Sigmoid colon (tissue), 6 donors: ENCODE measurements at regions not wholly inside any gene's neighbourhood (a gene's known extent, or its start where the extent isn't known, plus 50 kb on each side); places are given as distances from the start of the nearest gene placed in this dataset.

Source experiments
- DNase-seq: peaks from one replicate; pipeline ENCODE4 v3.0.0-alpha.2; 2019
- H3K27ac ChIP-seq, 4 donors: fragments of 200-600 bp; sonication (generic); one replicate each; pipeline ENCODE4 v1.5.1; 2016 to 2019; ENCODE audit warnings: mild to moderate bottlenecking in 1 of 4
- H3K27me3 ChIP-seq, 3 donors: fragments of 200-600 bp; sonication (generic); one replicate each; pipeline ENCODE4 v1.5.1; 2019; ENCODE audit warnings: mild to moderate bottlenecking in 1 of 3
- H3K36me3 ChIP-seq, 4 donors: fragments of 200-600 bp; sonication (generic); one replicate each; pipeline ENCODE4 v1.5.1; 2016 to 2019
- H3K4me1 ChIP-seq, 4 donors: fragments of 200-600 bp; sonication (generic); one replicate each; pipeline ENCODE4 v1.5.1; 2017 to 2019
- H3K4me3 ChIP-seq, 4 donors: fragments of 200-600 bp; sonication (generic); one replicate each; pipeline ENCODE4 v1.5.1; 2017 to 2019; ENCODE audit warnings: mild to moderate bottlenecking in 2 of 4, moderate library complexity in 1 of 4
- H3K9me3 ChIP-seq, 4 donors: fragments of 200-600 bp in 3 of 4; sonication (generic) in 3 of 4; one replicate each; pipeline versions ENCODE4 v1.5.1 to v1.6.1; 2013 to 2019
- EP300 ChIP-seq, 4 donors: sonication (generic); formaldehyde crosslinking; IDR thresholded peaks; one replicate each; pipeline ENCODE4 v1.6.1; 2017; ENCODE audit warnings: antibody characterized with exemption in 4 of 4
- POLR2A ChIP-seq, 2 donors: fragments of 450-650 bp; IDR thresholded peaks; one replicate each; pipeline ENCODE4 v1.6.1; 2016; ENCODE audit warnings: antibody characterized with exemption in 2 of 2, mild to moderate bottlenecking in 2 of 2, moderate library complexity in 2 of 2
- POLR2AphosphoS5 ChIP-seq, 4 donors: sonication (generic); formaldehyde crosslinking; IDR thresholded peaks; one replicate each; pipeline ENCODE4 v1.6.1; 2017; ENCODE audit warnings: antibody characterized with exemption in 4 of 4
- WGBS, 2 donors: extraction: QIAGEN DNeasy Blood & Tissue Kit; methylation state at CpG; one replicate each; pipeline ENCODE4 v1.1.7; 2013; 5-methylcytosine and 5-hydroxymethylcytosine counted together
- intact Hi-C: fragments of 100-400 bp; cut with DNase I; formaldehyde crosslinking; loops from one replicate; pipeline ENCODE4 v1.15.1; 2023
- TF ChIP-seq, protein P1 (sequence below), 4 experiments: fragments of 450-650 bp in 3 of 4; fragments of 200-600 bp in 1 of 4; IDR thresholded peaks; one replicate each; pipeline ENCODE4 v1.5.1; 2016 to 2019; ENCODE audit warnings: antibody characterized with exemption in 4 of 4, mild to moderate bottlenecking in 3 of 4, moderate library complexity in 2 of 4
- donor health status: healthy with polysubstance abuse.
- donor health status: healthy.

DNA sequence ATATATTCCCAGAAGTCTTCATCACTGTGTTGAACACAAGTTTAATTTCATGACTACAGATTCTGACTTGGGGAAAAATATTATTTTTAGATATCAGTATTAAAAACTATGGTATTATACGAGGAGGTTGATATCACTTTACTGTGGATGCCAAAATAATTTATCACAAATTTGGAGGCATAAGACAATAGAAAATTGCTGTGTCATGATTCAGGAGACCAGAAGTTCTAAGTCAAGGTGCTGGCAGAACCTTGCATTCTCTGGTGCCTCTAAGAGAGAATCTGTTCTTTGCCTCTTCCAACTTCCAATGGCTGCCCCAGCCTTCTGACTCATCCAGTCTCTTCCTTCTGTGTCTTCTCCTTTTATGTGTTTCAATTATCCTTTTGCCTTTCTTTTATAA lies 325.0 kb upstream of the CNTN4 start:
- Histone ChIP-seq H3K27ac (no peak overlapping the region), H3K36me3 (no peaks in the 10 kb centered on the region), H3K27me3 (no peaks in the 10 kb centered on the region), H3K4me3 (no peak overlapping the region), H3K4me1 (no peaks in the 10 kb centered on the region), H3K9me3 (no peaks in the 10 kb centered on the region)
- TF ChIP-seq, protein P1, sequence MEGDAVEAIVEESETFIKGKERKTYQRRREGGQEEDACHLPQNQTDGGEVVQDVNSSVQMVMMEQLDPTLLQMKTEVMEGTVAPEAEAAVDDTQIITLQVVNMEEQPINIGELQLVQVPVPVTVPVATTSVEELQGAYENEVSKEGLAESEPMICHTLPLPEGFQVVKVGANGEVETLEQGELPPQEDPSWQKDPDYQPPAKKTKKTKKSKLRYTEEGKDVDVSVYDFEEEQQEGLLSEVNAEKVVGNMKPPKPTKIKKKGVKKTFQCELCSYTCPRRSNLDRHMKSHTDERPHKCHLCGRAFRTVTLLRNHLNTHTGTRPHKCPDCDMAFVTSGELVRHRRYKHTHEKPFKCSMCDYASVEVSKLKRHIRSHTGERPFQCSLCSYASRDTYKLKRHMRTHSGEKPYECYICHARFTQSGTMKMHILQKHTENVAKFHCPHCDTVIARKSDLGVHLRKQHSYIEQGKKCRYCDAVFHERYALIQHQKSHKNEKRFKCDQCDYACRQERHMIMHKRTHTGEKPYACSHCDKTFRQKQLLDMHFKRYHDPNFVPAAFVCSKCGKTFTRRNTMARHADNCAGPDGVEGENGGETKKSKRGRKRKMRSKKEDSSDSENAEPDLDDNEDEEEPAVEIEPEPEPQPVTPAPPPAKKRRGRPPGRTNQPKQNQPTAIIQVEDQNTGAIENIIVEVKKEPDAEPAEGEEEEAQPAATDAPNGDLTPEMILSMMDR (IDR thresholded peaks at IDR 0.05), result no peak
- TF ChIP-seq EP300 (IDR thresholded peaks at IDR 0.05), result no peak
- TF ChIP-seq POLR2AphosphoS5 (IDR thresholded peaks at IDR 0.05), result no peak
- no peak for TF ChIP-seq POLR2A (IDR thresholded peaks at IDR 0.05)
- intact Hi-C loops, result no loop called here
- WGBS, 2 donors, result 81 to 83% methylated on average over 1 of the region's 1 CpG
- no peak for DNase-seq

DNA sequence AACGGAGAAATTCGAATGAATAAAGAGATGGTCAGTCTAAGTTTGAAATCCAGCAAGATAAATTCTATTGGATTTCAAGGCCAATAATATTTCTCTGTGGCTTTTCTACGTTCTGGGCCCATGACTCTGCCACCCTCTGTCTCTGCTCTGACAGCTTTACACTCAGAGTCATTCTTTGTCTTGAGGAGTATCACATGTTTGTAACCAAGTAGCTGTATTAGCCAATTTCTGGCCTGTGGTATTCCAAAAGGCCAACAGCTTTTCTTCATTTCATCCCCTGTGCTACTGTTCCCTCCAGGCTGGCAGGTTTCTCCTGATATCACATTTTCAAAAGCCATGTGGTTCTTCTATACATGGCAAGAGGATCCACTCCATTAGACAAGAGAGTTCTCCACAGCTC lies 324.1 kb upstream of the CNTN4 start:
- intact Hi-C loops, result no loop called here

DNA sequence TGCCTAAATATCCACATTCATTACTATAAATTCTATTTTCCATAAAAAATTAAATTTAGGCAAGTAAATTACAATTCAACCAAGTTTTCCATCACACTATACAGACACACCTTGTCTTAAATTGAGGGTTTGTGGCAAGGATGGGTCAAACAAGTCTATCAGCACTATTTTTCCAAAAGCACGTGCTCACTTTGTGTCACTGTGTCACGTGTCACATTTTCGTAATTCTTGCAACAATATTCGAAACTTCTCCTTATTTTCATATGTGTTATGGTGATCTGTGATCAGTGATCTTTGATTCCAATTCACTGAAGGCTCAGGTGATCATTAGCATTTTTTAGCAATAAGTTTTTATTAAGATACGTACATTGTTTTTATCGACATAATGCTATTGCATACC lies 323.3 kb upstream of the CNTN4 start:
- WGBS, 2 donors, result 74 to 94% methylated on average over 6 of the region's 6 CpGs
- Histone ChIP-seq H3K27me3 (no peaks in the 10 kb centered on the region), H3K36me3 (no peaks in the 10 kb centered on the region), H3K9me3 (no peaks in the 10 kb centered on the region), H3K4me3 (no peak overlapping the region), H3K27ac (no peak overlapping the region), H3K4me1 (no peaks in the 10 kb centered on the region)
- DNase-seq, result no peak
- TF ChIP-seq POLR2AphosphoS5 (IDR thresholded peaks at IDR 0.05) (no peak), EP300 (IDR thresholded peaks at IDR 0.05) (no peak), POLR2A (IDR thresholded peaks at IDR 0.05) (no peak)
- TF ChIP-seq, protein P1 (IDR thresholded peaks at IDR 0.05), result no peak
- intact Hi-C loops, result no loop called here

More for the DNA sequence above, 324.1 kb upstream of the CNTN4 start:
- 74 to 84% methylated on average over 3 of the region's 3 CpGs for WGBS, 2 donors
- Histone ChIP-seq H3K27ac (no peak overlapping the region), H3K27me3 (no peaks in the 10 kb centered on the region), H3K4me3 (no peak overlapping the region), H3K36me3 (no peaks in the 10 kb centered on the region), H3K9me3 (no peaks in the 10 kb centered on the region), H3K4me1 (no peaks in the 10 kb centered on the region)
- DNase-seq, result no peak
- TF ChIP-seq POLR2A (IDR thresholded peaks at IDR 0.05) (no peak), POLR2AphosphoS5 (IDR thresholded peaks at IDR 0.05) (no peak), EP300 (IDR thresholded peaks at IDR 0.05) (no peak)
- TF ChIP-seq, protein P1 (IDR thresholded peaks at IDR 0.05), result no peak

DNA sequence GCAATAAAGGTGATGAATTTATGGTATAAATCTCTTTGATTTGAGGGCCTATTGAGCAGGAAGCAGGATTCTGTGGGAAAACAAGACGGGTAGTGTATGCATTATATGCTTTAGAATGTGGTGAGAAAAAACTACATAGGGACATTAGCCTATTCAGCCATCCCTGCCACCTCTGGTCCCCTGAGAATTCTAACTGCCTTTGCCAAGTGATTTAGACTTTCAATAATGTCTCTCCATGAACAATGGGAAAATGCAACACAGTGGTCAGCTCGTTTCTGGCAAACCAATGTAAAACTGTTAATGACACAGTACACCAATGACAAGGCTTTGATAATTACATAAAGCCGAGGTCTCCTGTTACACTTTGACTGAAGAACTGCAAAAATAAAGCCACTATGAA lies 314.7 kb upstream of the CNTN4 start:
- H3K27ac ChIP-seq, result no peak overlapping the region
- no peaks in the 10 kb centered on the region for H3K27me3 ChIP-seq
- DNase-seq, result no peak
- no peaks in the 10 kb centered on the region for H3K9me3 ChIP-seq
- no peaks in the 10 kb centered on the region for H3K36me3 ChIP-seq
- H3K4me3 ChIP-seq, result no peak overlapping the region
- 74 to 76% methylated on average over 3 of the region's 3 CpGs for WGBS, 2 donors
- TF ChIP-seq POLR2A (IDR thresholded peaks at IDR 0.05), result no peak
- no peak for TF ChIP-seq POLR2AphosphoS5 (IDR thresholded peaks at IDR 0.05)
- TF ChIP-seq EP300 (IDR thresholded peaks at IDR 0.05), result no peak
- TF ChIP-seq, protein P1 (IDR thresholded peaks at IDR 0.05), result no peak
- intact Hi-C loops, result no loop called here
- no peaks in the 10 kb centered on the region for H3K4me1 ChIP-seq

DNA sequence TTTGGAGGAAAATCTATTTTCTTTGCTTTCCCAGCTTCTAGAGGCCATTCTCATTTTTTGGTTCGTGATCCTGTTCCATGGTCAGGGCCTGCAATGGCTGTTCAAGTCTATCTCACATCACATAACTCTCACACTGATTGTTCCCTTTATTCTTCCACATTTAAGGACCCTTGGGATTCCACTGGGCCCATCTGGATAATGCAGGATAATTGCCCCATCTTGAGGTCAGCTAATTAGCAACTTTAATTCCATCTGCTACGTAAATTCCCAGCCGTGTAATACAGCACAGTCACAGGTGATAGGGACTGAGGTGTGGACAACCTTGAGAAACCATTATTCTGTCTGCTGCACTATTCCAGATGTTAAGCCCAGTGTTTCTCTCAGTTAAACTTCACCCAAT lies 311.6 kb upstream of the CNTN4 start:
- WGBS, 2 donors, result 79 to 84% methylated on average over 3 of the region's 3 CpGs
- Histone ChIP-seq H3K36me3 (no peaks in the 10 kb centered on the region), H3K27ac (no peak overlapping the region), H3K9me3 (no peaks in the 10 kb centered on the region), H3K27me3 (no peaks in the 10 kb centered on the region), H3K4me3 (no peak overlapping the region), H3K4me1 (no peaks in the 10 kb centered on the region)
- TF ChIP-seq, protein P1 (IDR thresholded peaks at IDR 0.05), result no peak
- TF ChIP-seq POLR2A (IDR thresholded peaks at IDR 0.05) (no peak), POLR2AphosphoS5 (IDR thresholded peaks at IDR 0.05) (no peak), EP300 (IDR thresholded peaks at IDR 0.05) (no peak)
- intact Hi-C loops, result no loop called here
- DNase-seq, result no peak
